ENCODE measurements at regions not wholly inside any gene's neighbourhood (a gene's known extent, or its start where the extent isn't known, plus 50 kb on each side); places are given as distances from the start of the nearest gene placed in this dataset.
"Not testable (repeated sequence)": the region's sequence is repeated elsewhere in the genome, so short reads cannot be mapped to it uniquely, and the experiment has no call there.

GRCh38 chr2:145909766-145910165 is 1389.8 kb upstream of the ZEB2 start:
- no peak for DNase-seq (ENCODE audit: low spot score)

GRCh38 chr2:145909175-145909755 is 1389.3 kb upstream of the ZEB2 start:
- DNase-seq (ENCODE audit: low spot score) = no peak

- no peak for DNase-seq (ENCODE audit: low spot score)
Measured at GRCh38 chr2:145906354-145906753, 1386.4 kb upstream of the ZEB2 start.

- DNase-seq (ENCODE audit: low spot score) = no peak
Measured at GRCh38 chr2:145905371-145905770, 1385.5 kb upstream of the ZEB2 start.

GRCh38 chr2:145897151-145897550 is 1377.2 kb upstream of the ZEB2 start:
- DNase-seq (ENCODE audit: low spot score) = no peak

GRCh38 chr2:145887915-145888314 is 1368.0 kb upstream of the ZEB2 start:
- DNase-seq (ENCODE audit: low spot score) = no peak

GRCh38 chr2:145880997-145881396 is 1361.1 kb upstream of the ZEB2 start:
- DNase-seq (ENCODE audit: low spot score) = not testable (repeated sequence)

- no peak for DNase-seq (ENCODE audit: low spot score)
Measured at GRCh38 chr2:145875016-145875415, 1355.1 kb upstream of the ZEB2 start.

- no peak for DNase-seq (ENCODE audit: low spot score)
Measured at GRCh38 chr2:145874466-145874865, 1354.5 kb upstream of the ZEB2 start.

GRCh38 chr2:145864501-145864900 is 1344.6 kb upstream of the ZEB2 start:
- DNase-seq (ENCODE audit: low spot score) = no peak

GRCh38 chr2:145861940-145862339 is 1342.0 kb upstream of the ZEB2 start:
- no peak for DNase-seq (ENCODE audit: low spot score)

- no peak for DNase-seq (ENCODE audit: low spot score)
Measured at GRCh38 chr2:145860083-145860482, 1340.2 kb upstream of the ZEB2 start.

- DNase-seq (ENCODE audit: low spot score) = no peak
Measured at GRCh38 chr2:145855142-145855541, 1335.2 kb upstream of the ZEB2 start.

GRCh38 chr2:145854039-145854755 is 1334.3 kb upstream of the ZEB2 start:
- no peak for DNase-seq (ENCODE audit: low spot score)

- DNase-seq (ENCODE audit: low spot score) = no peak
Measured at GRCh38 chr2:145851730-145852129, 1331.8 kb upstream of the ZEB2 start.

- DNase-seq (ENCODE audit: low spot score) = no peak
Measured at GRCh38 chr2:145849466-145849865, 1329.5 kb upstream of the ZEB2 start.

GRCh38 chr2:145846982-145847381 is 1327.1 kb upstream of the ZEB2 start:
- DNase-seq (ENCODE audit: low spot score) = no peak

- DNase-seq (ENCODE audit: low spot score) = no peak
Measured at GRCh38 chr2:145845923-145846322, 1326.0 kb upstream of the ZEB2 start.

GRCh38 chr2:145845207-145845894 is 1325.4 kb upstream of the ZEB2 start:
- DNase-seq (ENCODE audit: low spot score) = no peak

- DNase-seq (ENCODE audit: low spot score) = no peak
Measured at GRCh38 chr2:145841973-145842372, 1322.1 kb upstream of the ZEB2 start.

GRCh38 chr2:145836986-145837385 is 1317.1 kb upstream of the ZEB2 start:
- DNase-seq (ENCODE audit: low spot score) = no peak

- no peak for DNase-seq (ENCODE audit: low spot score)
Measured at GRCh38 chr2:145835665-145836064, 1315.7 kb upstream of the ZEB2 start.

GRCh38 chr2:145832681-145833080 is 1312.8 kb upstream of the ZEB2 start:
- no peak for DNase-seq (ENCODE audit: low spot score)
